ENCODE measurements at regions not wholly inside any gene's neighbourhood (a gene's known extent, or its start where the extent isn't known, plus 50 kb on each side); places are given as distances from the start of the nearest gene placed in this dataset.

DNA sequence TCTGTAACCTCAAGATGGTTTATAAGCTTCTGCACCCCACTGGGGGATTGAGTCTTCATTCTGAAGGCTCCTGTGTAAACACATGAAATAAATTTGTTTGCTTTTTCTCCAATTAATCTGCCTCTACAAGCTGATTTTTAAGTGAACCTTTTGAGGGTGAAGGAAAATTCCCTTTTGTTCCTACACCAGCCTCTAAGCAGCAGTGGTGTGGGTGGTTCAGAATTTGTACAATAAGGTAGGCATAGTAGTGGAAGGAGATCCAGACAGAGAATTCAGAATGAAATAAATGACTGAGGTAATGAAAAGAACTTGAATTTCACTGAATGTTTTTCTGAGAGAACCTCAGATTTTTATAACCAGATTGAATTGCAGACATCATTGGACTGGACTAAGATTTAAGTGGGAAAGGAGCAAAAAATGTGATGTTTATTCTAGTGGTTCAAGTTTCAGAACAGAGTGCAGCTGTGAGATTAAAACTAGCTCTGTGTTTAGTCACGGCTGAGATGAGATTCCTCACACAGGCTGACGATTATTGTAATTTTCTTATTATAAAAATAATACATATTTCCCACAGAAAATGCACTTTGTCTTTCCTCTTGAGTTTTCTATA is 1162.2 kb downstream of the TYW1 start:
- H3K4me3 Mint-ChIP-seq = no peak overlapping the region
- no peak overlapping the region for H3K27ac Mint-ChIP-seq
- ATAC-seq (replicated peaks in 1 of 4) = no peak
- no peaks in the 10 kb centered on the region for H3K36me3 ChIP-seq (ENCODE audit: control insufficient read depth in 2 of 2, extremely low read depth in 1 of 2, insufficient read depth in 1 of 2, low read length in 1 of 2)
- POLR2A ChIA-PET = no interaction called here
- H3K4me3 ChIP-seq (ENCODE audit: control insufficient read depth in 1 of 2, extremely low read depth in 1 of 2, low read length in 1 of 2) = no peak overlapping the region
- H3K4me1 ChIP-seq (ENCODE audit: control insufficient read depth in 1 of 2, extremely low read depth in 1 of 2, insufficient read depth in 2 of 2, low read length in 2 of 2) = no peaks in the 10 kb centered on the region
- H3K27ac ChIP-seq (ENCODE audit: low read length) = no peak overlapping the region
- peaks cover 3 to 25% (median 12%) of the 10 kb centered on the region in 3 donors for H3K9me3 Mint-ChIP-seq
- H3K27me3 Mint-ChIP-seq = no peaks in the 10 kb centered on the region
- no peaks in the 10 kb centered on the region for H3K4me1 Mint-ChIP-seq
- no peak for DNase-seq
- H3K9me3 ChIP-seq = no peaks in the 10 kb centered on the region
- no peaks in the 10 kb centered on the region for H3K36me3 Mint-ChIP-seq
- CTCF ChIA-PET = no interaction called here
- no CpG with 5 or more reads among the region's 2 CpGs for WGBS (ENCODE audit: insufficient coverage)
- no peaks in the 10 kb centered on the region for H3K27me3 ChIP-seq (replicated peaks in 1 of 2; ENCODE audit: control insufficient read depth in 2 of 2, extremely low read depth in 1 of 2, insufficient read depth in 2 of 2, low read length in 1 of 2)

DNA sequence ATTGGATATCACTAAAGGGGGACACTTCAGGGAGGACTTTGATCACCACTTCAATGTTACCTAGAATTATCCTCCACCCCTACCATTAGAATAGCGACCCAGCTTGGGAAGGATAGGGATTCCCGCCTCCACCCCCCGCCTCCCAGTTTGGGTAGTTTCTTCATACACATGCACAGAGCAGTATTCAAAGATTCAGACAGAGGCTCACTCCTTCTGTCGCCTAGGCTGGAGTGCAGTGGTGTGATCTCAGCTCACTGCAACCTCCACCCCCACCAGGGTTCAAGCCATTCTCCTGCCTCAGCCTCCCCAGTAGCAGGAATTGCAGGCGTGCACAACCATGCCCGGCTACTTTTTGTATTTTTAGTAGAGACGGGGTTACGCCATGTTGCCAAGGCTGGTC is 1166.1 kb downstream of the TYW1 start:
- H3K27me3 Mint-ChIP-seq = no peaks in the 10 kb centered on the region
- POLR2A ChIA-PET = no interaction called here

DNA sequence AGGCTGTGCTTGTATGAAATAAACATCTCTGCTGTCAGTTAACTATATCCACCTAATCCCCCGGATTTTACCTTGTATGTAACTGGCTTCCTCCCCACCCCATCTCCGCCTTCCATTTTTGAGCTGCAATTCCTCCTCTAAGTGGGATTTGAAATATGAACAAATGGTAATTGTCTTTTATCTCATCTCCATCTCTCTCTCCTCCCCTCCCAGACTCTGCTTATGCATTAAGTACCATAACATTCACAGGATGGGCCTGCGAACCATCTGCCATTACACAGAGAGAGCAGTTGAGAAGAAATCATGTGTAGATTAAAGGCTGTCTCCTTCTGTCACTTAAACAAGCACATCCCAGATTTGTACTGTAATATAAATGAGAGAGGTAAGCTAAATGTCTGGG is 1169.9 kb downstream of the TYW1 start:
- no peaks in the 10 kb centered on the region for H3K27me3 Mint-ChIP-seq
- no peak overlapping the region for H3K4me3 Mint-ChIP-seq
- H3K27ac ChIP-seq (ENCODE audit: low read length) = no peak overlapping the region
- DNase-seq (no peak), ATAC-seq (replicated peaks in 1 of 4) (no peak)
- no peaks in the 10 kb centered on the region for H3K27me3 ChIP-seq (replicated peaks in 1 of 2; ENCODE audit: control insufficient read depth in 2 of 2, extremely low read depth in 1 of 2, insufficient read depth in 2 of 2, low read length in 1 of 2)
- WGBS (ENCODE audit: insufficient coverage) = no CpG with 5 or more reads among the region's 3 CpGs
- no peaks in the 10 kb centered on the region for H3K36me3 Mint-ChIP-seq
- peaks cover 9 to 22% (median 16%) of the 10 kb centered on the region in 3 donors for H3K9me3 Mint-ChIP-seq
- H3K4me1 ChIP-seq (ENCODE audit: control insufficient read depth in 1 of 2, extremely low read depth in 1 of 2, insufficient read depth in 2 of 2, low read length in 2 of 2) = no peaks in the 10 kb centered on the region
- ChIA-PET CTCF (no interaction called here), POLR2A (no interaction called here)
- no peaks in the 10 kb centered on the region for H3K9me3 ChIP-seq
- H3K27ac Mint-ChIP-seq = no peak overlapping the region
- no peaks in the 10 kb centered on the region for H3K4me1 Mint-ChIP-seq
- no peaks in the 10 kb centered on the region for H3K36me3 ChIP-seq (ENCODE audit: control insufficient read depth in 2 of 2, extremely low read depth in 1 of 2, insufficient read depth in 1 of 2, low read length in 1 of 2)
- no peak overlapping the region for H3K4me3 ChIP-seq (ENCODE audit: control insufficient read depth in 1 of 2, extremely low read depth in 1 of 2, low read length in 1 of 2)

More for the DNA sequence above, 1166.1 kb downstream of the TYW1 start:
- Histone ChIP-seq H3K36me3 (ENCODE audit: control insufficient read depth in 2 of 2, extremely low read depth in 1 of 2, insufficient read depth in 1 of 2, low read length in 1 of 2) (no peaks in the 10 kb centered on the region), H3K27ac (ENCODE audit: low read length) (no peak overlapping the region), H3K4me1 (ENCODE audit: control insufficient read depth in 1 of 2, extremely low read depth in 1 of 2, insufficient read depth in 2 of 2, low read length in 2 of 2) (no peaks in the 10 kb centered on the region), H3K27me3 (replicated peaks in 1 of 2; ENCODE audit: control insufficient read depth in 2 of 2, extremely low read depth in 1 of 2, insufficient read depth in 2 of 2, low read length in 1 of 2) (no peaks in the 10 kb centered on the region), H3K9me3 (no peaks in the 10 kb centered on the region), H3K4me3 (ENCODE audit: control insufficient read depth in 1 of 2, extremely low read depth in 1 of 2, low read length in 1 of 2) (no peak overlapping the region)
- no peak overlapping the region for H3K27ac Mint-ChIP-seq
- H3K4me1 Mint-ChIP-seq = no peaks in the 10 kb centered on the region
- no peak overlapping the region for H3K4me3 Mint-ChIP-seq
- no peaks in the 10 kb centered on the region for H3K36me3 Mint-ChIP-seq
- peaks cover 11 to 29% (median 21%) of the 10 kb centered on the region in 3 donors for H3K9me3 Mint-ChIP-seq
- 88% methylated on average over 4 of the region's 8 CpGs for WGBS (ENCODE audit: insufficient coverage)
- ATAC-seq (replicated peaks in 1 of 4) (no peak), DNase-seq (no peak)
- CTCF ChIA-PET = no interaction called here

DNA sequence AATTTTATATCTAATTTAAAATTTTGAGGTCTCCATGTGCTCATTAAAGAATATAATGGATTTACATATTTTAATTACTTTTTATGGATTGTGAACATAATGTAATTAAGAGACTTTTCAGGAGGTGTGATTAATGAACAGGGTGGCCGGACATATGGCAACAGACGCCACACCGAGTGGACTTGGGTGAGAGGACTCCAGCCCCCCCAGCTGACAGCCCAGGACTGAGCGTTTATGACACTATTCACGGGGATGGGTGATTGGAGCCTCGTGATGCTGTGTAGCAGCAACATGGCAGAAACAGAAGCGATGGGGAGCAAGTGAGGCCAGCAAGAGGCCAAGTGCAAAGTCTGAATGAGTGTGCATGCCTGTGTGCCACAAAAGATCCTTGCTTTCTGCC is 1176.9 kb downstream of the TYW1 start:
- CTCF ChIA-PET = interaction anchor here in 1 of 2 donors (0.7 kb wide), 1 partner anchor 1758 kb away, joined by 3 read pairs; no protein-coding TSS in a partner anchor
- no peak overlapping the region for H3K27ac Mint-ChIP-seq
- no peaks in the 10 kb centered on the region for H3K4me1 Mint-ChIP-seq

DNA sequence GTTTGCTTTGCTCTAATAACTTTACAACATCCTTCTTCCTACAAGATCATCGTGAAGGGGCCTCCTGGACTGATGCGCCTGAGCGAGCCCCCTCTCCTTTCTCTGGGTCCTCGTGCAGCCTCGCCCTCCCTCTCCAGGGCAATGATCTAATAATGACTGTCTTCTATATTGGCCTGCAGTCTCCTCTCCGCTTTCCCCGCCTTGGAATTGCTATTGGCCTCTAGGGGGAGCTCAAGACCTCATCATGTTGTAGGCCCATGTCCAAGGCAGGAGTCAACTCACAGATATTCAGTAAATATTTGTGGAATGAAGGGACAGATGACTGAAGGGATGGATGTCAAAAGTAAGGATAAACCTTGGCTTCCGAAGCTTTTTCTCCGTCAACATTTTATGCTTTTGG is 1180.3 kb downstream of the TYW1 start:
- Mint-ChIP-seq H3K36me3 (no peaks in the 10 kb centered on the region), H3K27ac (no peak overlapping the region), H3K4me3 (no peak overlapping the region), H3K4me1 (no peaks in the 10 kb centered on the region), H3K27me3 (no peaks in the 10 kb centered on the region), H3K9me3 (peaks cover 8 to 16% (median 10%) of the 10 kb centered on the region in 3 donors)
- no peaks in the 10 kb centered on the region for H3K9me3 ChIP-seq
- H3K4me1 ChIP-seq (ENCODE audit: control insufficient read depth in 1 of 2, extremely low read depth in 1 of 2, insufficient read depth in 2 of 2, low read length in 2 of 2) = no peaks in the 10 kb centered on the region
- CTCF ChIA-PET = no interaction called here
- 29% methylated on average over 7 of the region's 9 CpGs for WGBS (ENCODE audit: insufficient coverage)
- no peaks in the 10 kb centered on the region for H3K36me3 ChIP-seq (ENCODE audit: control insufficient read depth in 2 of 2, extremely low read depth in 1 of 2, insufficient read depth in 1 of 2, low read length in 1 of 2)
- H3K4me3 ChIP-seq (ENCODE audit: control insufficient read depth in 1 of 2, extremely low read depth in 1 of 2, low read length in 1 of 2) = no peak overlapping the region
- DNase-seq (peak in 1 of 35 experiments; percentile 1), ATAC-seq (replicated peaks in 1 of 4) (no peak)
- no peak overlapping the region for H3K27ac ChIP-seq (ENCODE audit: low read length)
- POLR2A ChIA-PET = no interaction called here
- H3K27me3 ChIP-seq (replicated peaks in 1 of 2; ENCODE audit: control insufficient read depth in 2 of 2, extremely low read depth in 1 of 2, insufficient read depth in 2 of 2, low read length in 1 of 2) = no peaks in the 10 kb centered on the region

More for the DNA sequence above, 1176.9 kb downstream of the TYW1 start:
- no peak for DNase-seq
- Histone ChIP-seq H3K27ac (ENCODE audit: low read length) (no peak overlapping the region), H3K9me3 (no peaks in the 10 kb centered on the region), H3K36me3 (ENCODE audit: control insufficient read depth in 2 of 2, extremely low read depth in 1 of 2, insufficient read depth in 1 of 2, low read length in 1 of 2) (no peaks in the 10 kb centered on the region), H3K27me3 (replicated peaks in 1 of 2; ENCODE audit: control insufficient read depth in 2 of 2, extremely low read depth in 1 of 2, insufficient read depth in 2 of 2, low read length in 1 of 2) (no peaks in the 10 kb centered on the region), H3K4me1 (ENCODE audit: control insufficient read depth in 1 of 2, extremely low read depth in 1 of 2, insufficient read depth in 2 of 2, low read length in 2 of 2) (no peaks in the 10 kb centered on the region), H3K4me3 (ENCODE audit: control insufficient read depth in 1 of 2, extremely low read depth in 1 of 2, low read length in 1 of 2) (no peak overlapping the region)
- Mint-ChIP-seq H3K27me3 (no peaks in the 10 kb centered on the region), H3K9me3 (peaks cover 3 to 17% (median 15%) of the 10 kb centered on the region in 3 donors), H3K4me3 (no peak overlapping the region), H3K36me3 (no peaks in the 10 kb centered on the region)
- POLR2A ChIA-PET = no interaction called here
- 81% methylated on average over 4 of the region's 7 CpGs for WGBS (ENCODE audit: insufficient coverage)
- no peak for ATAC-seq (replicated peaks in 1 of 4)

DNA sequence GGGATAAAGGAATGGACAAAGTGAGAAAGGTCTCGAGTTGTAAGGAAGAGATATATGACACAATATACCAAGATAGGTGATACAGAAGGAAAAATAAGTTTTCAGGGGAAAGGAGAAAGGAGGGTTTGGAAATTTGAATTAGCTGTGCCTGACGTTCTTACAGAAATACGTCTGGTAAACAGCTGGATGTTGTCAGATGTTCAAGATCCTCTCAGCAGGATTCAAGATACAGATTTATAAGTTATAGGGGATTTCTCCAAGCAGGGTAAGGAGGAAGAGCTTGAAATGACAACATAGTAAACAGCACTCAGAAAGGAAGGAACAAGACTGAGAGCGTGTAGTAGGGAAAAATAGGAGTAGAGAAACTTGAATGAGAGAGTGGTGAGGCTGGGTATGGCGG is 1184.1 kb downstream of the TYW1 start:
- CTCF ChIA-PET = no interaction called here
- DNase-seq = no peak
- no peaks in the 10 kb centered on the region for H3K36me3 Mint-ChIP-seq

DNA sequence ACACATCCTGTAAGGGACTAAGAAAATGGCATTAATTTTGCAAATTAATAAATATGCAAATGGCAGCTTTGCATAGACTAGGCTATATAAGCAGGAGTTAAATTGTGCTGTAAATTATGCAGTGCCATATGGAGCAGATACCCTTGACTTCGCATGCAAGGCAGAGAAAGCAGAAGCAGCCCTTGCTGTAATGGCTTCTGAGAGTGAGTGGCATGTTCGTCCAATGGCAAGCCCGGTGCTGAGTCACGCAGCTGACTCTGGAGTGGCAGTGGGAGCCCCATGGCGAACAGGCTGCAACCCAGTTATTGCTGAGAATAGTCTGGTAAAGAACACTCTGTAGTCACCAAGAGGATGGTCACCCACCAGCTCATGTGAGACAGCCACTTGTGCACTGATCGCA is 1186.5 kb downstream of the TYW1 start:
- ChIA-PET POLR2A (no interaction called here), CTCF (no interaction called here)
- Histone ChIP-seq H3K4me3 (ENCODE audit: control insufficient read depth in 1 of 2, extremely low read depth in 1 of 2, low read length in 1 of 2) (no peak overlapping the region), H3K4me1 (ENCODE audit: control insufficient read depth in 1 of 2, extremely low read depth in 1 of 2, insufficient read depth in 2 of 2, low read length in 2 of 2) (no peaks in the 10 kb centered on the region), H3K9me3 (no peaks in the 10 kb centered on the region), H3K27me3 (replicated peaks in 1 of 2; ENCODE audit: control insufficient read depth in 2 of 2, extremely low read depth in 1 of 2, insufficient read depth in 2 of 2, low read length in 1 of 2) (no peaks in the 10 kb centered on the region), H3K36me3 (ENCODE audit: control insufficient read depth in 2 of 2, extremely low read depth in 1 of 2, insufficient read depth in 1 of 2, low read length in 1 of 2) (no peaks in the 10 kb centered on the region), H3K27ac (ENCODE audit: low read length) (no peak overlapping the region)
- H3K9me3 Mint-ChIP-seq = peaks cover 11 to 25% (median 18%) of the 10 kb centered on the region in 3 donors
- DNase-seq (no peak), ATAC-seq (replicated peaks in 1 of 4) (no peak)
- H3K27me3 Mint-ChIP-seq = no peaks in the 10 kb centered on the region
- 77% methylated on average over 5 of the region's 6 CpGs for WGBS (ENCODE audit: insufficient coverage)
- H3K4me3 Mint-ChIP-seq = no peak overlapping the region
- no peaks in the 10 kb centered on the region for H3K4me1 Mint-ChIP-seq
- H3K36me3 Mint-ChIP-seq = no peaks in the 10 kb centered on the region
- H3K27ac Mint-ChIP-seq = no peak overlapping the region

More for the DNA sequence above, 1184.1 kb downstream of the TYW1 start:
- POLR2A ChIA-PET = no interaction called here
- peaks cover 10 to 13% (median 12%) of the 10 kb centered on the region in 3 donors for H3K9me3 Mint-ChIP-seq
- H3K4me1 ChIP-seq (ENCODE audit: control insufficient read depth in 1 of 2, extremely low read depth in 1 of 2, insufficient read depth in 2 of 2, low read length in 2 of 2) = no peaks in the 10 kb centered on the region
- no peaks in the 10 kb centered on the region for H3K27me3 Mint-ChIP-seq
- no peaks in the 10 kb centered on the region for H3K9me3 ChIP-seq
- H3K27me3 ChIP-seq (replicated peaks in 1 of 2; ENCODE audit: control insufficient read depth in 2 of 2, extremely low read depth in 1 of 2, insufficient read depth in 2 of 2, low read length in 1 of 2) = no peaks in the 10 kb centered on the region
- H3K36me3 ChIP-seq (ENCODE audit: control insufficient read depth in 2 of 2, extremely low read depth in 1 of 2, insufficient read depth in 1 of 2, low read length in 1 of 2) = no peaks in the 10 kb centered on the region
- 100% methylated on average over 2 of the region's 5 CpGs for WGBS (ENCODE audit: insufficient coverage)
- H3K4me3 ChIP-seq (ENCODE audit: control insufficient read depth in 1 of 2, extremely low read depth in 1 of 2, low read length in 1 of 2) = no peak overlapping the region
- ATAC-seq (replicated peaks in 1 of 4) = no peak
- no peak overlapping the region for H3K4me3 Mint-ChIP-seq
- H3K27ac ChIP-seq (ENCODE audit: low read length) = no peak overlapping the region
- no peak overlapping the region for H3K27ac Mint-ChIP-seq
- no peaks in the 10 kb centered on the region for H3K4me1 Mint-ChIP-seq
